HG02610 (cell line): ENCODE measurements at regions not wholly inside any gene's neighbourhood (a gene's known extent, or its start where the extent isn't known, plus 50 kb on each side); places are given as distances from the start of the nearest gene placed in this dataset.

Experiments used
- ATAC-seq: cut with Tn5 transposase; IDR thresholded peaks from one replicate; pipeline ENCODE4 v1.9.1; 2021; ENCODE audit warnings: mild to moderate bottlenecking, moderate library complexity; ENCODE audit not compliant: unreplicated experiment

DNA sequence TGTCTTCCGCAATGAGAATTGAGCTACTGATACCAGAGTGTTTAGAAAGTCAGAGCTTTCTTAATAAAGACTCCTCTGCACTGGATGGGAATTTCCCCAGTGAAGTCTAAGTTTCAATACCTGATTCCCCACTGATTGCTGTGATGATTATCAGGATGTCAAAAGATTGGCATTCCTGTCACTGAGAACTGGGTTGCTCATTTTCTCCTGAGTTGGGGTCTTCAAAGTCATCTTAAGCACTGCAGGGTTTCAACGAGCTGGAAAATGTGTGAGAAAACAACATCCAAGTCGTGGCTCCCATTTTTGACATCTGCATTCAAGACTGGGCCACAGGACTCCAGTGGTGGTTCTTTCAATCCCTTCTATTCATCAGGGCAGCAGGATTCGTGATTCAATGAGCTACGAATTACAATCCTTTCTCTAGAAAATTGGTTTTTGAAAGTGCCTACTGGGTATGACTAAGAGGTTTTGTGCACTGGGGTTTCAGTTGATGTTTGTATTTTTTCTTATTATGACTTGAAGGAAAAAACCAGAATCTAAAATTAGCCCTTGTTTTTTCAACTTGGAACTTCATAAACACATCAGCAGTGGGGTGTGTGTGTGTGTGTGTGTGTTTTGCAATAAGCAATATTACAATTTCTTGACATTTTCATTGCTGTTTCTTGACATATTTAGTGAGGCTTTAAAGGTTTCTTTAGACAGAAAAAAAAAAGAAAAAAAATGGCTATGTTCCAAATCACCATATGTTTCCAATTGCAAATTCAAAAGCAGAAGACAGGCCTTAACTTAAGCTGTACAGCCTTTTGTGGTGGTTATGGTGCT is 233.0 kb downstream of the FAM76B start:
- ATAC-seq: peak; percentile 90

GRCh38 chr11:95556011-95556341 is 233.6 kb downstream of the FAM76B start:
- ATAC-seq: no peak

DNA sequence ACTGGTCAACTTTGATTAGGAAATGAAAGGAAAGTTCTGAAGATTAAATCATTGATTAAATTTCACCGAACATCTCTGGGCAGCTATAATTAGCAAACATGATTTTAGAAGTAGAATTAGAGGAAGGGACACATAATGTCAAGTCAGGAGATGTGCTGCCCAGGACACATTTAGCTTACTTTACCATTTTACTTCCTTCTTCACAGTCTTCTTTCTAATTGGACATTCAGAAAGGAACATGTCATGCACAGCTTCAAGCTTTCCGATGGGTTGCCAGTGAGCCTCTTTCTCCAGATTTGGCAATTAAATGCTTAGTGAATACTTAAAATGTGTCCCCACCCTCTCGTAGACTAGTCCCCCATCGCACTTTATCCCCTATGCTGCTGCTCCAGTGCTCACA is 234.7 kb downstream of the FAM76B start:
- ATAC-seq: no peak

DNA sequence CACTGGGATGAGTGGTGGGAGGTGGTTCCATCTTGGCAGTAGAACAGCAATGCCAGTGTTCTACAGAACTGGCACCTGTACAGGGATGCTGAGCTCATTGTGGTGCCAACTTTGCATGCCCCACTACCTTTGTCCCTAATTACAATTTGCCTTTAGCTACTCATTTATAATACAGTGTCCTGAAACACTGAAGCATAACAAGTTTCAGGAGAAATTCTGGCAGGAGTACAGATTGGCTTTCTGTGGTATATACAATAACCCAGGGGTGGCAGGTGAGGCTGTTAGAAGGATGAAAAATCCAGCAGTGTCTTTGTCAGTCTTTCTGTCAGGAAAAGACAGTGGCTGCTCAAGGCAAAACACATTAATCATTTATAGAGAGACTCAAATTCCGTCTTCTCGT is 240.3 kb downstream of the FAM76B start:
- ATAC-seq: no peak

- no peak for ATAC-seq
These were observed 241.2 kb downstream of the FAM76B start for GRCh38 chr11:95548416-95548815.

GRCh38 chr11:95547976-95548375 is 241.6 kb downstream of the FAM76B start:
- ATAC-seq: no peak

DNA sequence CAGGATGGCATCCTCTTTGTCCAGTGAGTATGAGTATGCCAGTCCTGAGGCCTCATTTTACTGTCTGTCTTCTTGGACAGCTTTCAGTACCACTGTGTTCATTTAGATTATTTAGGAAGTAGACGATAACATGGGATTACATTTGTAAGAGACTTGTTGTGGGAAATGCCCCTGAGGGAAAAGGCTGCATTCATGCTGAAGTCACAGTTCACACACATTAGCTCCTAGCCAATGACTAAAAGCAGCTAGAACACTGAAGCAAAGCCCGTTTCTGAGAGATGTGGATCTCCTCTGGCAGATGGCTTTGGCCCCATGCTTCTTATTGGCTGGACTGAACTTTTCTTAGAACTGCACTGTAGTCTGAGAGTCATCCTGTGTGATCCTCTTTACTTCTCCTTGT is 242.4 kb downstream of the FAM76B start:
- no peak for ATAC-seq

- ATAC-seq: no peak
These were observed 244.3 kb downstream of the FAM76B start for GRCh38 chr11:95545116-95545875.

DNA sequence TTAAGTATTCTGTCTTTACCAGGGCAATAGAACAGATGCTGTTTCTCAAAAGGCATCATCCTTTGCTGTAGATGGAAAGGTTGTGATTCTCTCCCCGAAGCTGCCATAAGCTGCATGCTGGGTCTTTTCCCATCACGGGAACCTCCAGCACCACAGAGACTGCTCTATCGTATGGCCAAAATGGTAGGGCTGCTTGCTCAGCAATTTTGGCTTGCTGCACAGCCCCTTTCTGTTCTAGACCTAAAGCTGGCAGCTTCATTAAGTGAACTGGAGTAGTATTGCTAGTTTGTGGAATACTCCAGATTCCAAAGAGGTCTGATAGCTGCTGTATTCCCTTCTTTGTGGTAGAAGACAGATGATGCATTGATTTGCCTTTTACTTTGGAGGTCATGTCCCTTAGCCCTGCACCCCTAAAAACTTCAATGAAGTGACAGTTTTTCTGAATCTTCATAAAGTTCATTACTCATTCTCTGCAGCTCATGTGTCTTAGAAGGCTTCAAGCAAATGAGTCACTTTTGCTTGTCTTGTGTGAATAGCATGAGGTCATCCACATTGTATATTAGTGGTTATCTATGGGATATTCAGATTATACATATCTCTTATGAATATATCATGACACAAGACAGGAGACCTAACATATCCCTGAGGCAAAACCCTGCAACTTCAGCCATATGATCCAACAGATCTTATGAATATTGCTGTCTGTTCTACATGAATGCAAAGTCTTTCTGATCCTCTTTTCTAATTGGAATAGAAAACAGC is 245.3 kb downstream of the FAM76B start:
- no peak for ATAC-seq

DNA sequence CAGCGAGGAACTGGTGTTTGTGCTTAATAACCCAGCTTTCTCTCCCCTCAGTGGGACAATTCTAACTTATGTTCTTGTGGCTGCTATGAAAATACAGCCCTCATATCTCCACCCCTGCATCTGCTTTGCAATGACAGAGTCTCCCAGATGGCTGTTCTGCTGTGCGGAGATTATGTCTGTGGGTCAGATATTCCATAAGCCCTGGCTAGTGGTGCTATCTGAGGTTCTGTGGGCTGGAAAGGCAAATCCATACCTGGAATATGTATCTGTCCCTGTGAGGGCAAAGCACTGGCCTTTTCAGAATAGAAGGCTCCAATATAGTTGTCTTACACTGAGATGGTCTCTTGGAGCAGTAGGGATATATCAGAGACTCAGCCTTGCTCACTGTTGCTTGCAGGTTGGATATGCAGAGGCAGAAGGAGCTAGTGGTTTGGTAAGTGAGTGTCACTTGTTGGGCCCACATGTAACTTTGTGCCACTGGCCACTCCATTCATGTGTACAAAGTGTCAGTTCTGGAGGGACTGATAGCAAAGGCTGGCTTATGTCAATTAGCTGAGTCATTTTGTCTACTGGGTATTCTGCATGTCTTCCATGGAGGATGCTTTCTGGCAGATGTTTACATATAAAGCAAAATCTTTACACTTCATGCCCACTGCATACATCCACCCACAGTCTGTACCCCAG is 246.6 kb downstream of the FAM76B start:
- no peak for ATAC-seq

GRCh38 chr11:95541715-95542114 is 247.9 kb downstream of the FAM76B start:
- ATAC-seq: no peak

GRCh38 chr11:95536047-95536690 is 253.4 kb downstream of the FAM76B start:
- no peak for ATAC-seq

GRCh38 chr11:95534809-95535208 is 254.8 kb downstream of the FAM76B start:
- no peak for ATAC-seq

GRCh38 chr11:95534226-95534625 is 255.4 kb downstream of the FAM76B start:
- ATAC-seq: no peak

DNA sequence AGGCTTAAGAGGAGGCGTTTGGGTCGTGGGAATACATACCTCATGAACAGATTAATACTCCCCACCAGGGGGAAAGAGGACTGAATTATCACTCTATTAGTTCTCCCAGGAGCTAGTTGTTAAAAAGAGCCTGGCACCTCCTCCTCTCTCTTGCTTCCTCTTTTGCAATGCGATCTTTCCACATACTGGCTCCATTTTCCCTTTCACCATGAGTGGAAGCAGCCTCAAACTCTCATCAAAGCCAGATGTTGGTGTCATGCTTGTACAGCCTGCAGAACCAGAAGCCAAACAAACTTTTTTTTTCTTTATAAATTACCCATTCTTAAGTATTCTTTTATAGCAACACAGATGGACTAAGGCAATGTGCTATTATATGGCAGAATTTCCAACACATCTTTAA is 258.5 kb downstream of the FAM76B start:
- no peak for ATAC-seq

GRCh38 chr11:95524314-95525036 is 265.1 kb downstream of the FAM76B start:
- ATAC-seq: no peak

DNA sequence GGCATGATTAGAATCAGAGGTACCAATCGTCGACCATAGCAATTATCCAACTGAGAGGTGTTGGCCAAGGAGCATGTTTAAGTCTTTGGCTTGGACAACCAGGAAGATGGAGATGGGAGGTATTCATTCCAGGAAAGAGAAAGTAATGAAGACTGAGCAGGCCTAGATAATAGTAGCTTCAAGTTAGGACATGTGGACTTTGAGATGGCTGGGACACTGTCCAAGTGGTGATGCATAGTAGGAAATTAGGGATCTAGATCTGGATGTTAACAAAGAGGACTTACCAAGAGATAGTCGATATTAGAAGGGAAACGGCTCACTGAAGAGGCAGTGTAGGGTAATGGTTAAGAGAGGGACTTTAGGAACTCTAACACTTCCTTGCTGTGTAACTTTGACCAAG is 266.7 kb downstream of the FAM76B start:
- no peak for ATAC-seq

DNA sequence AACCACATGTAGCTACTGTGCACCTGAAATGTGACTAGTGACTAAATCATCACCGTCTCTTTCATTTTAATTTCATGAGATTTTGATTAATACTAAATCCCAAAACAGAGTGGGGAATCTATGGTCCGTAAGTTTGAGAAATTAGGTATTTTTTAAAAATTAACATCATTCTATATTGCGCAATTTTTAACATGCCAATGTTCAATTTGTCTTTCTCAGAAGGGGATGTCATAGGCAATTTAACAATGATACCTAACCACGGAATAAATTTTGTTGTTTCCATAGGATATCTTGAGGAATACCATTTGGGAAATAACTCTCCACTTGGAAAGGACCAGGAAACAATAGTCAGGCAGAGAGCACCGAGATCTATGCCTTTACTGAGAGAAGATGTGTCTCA is 267.7 kb downstream of the FAM76B start:
- no peak for ATAC-seq

DNA sequence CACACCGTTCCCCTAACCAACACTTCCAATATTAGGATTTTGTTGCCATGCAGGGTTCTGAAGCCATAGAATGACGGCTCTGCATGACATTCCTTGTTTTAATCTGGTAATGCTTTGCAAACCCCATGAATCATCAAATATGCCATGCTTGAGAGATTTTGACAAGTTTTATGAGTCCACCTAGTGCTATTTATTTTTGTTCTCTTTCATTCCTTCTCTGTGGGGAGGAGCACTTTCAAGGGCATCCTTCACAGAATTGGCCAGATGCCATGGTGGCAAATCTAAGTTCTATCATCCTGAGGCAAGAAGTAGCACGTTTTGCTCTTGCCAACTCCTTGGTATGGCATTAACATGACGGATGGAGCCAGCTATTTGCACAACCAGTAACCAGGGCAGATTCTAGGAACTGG is 268.4 kb downstream of the FAM76B start:
- no peak for ATAC-seq
